DND-41 (cell line): ENCODE measurements at regions not wholly inside any gene's neighbourhood (a gene's known extent, or its start where the extent isn't known, plus 50 kb on each side); places are given as distances from the start of the nearest gene placed in this dataset.
"Not testable (repeated sequence)": the region's sequence is repeated elsewhere in the genome, so short reads cannot be mapped to it uniquely, and the experiment has no call there.

Experiments
- EZH2 ChIP-seq: IDR thresholded peaks from 3 replicates; pipeline ENCODE4 v1.6.1; 2012; ENCODE audit warnings: borderline replicate concordance, low read depth, mild to moderate bottlenecking, moderate library complexity, low read length, inconsistent platforms; ENCODE audit not compliant: severe bottlenecking
- TF ChIP-seq, protein P1 (sequence below): IDR thresholded peaks from 2 replicates; pipeline ENCODE4 v1.5.1; 2012; ENCODE audit warnings: borderline replicate concordance, low read length, moderate library complexity, mild to moderate bottlenecking; ENCODE audit not compliant: poor library complexity, severe bottlenecking; ENCODE audit errors: extremely low read depth

DNA sequence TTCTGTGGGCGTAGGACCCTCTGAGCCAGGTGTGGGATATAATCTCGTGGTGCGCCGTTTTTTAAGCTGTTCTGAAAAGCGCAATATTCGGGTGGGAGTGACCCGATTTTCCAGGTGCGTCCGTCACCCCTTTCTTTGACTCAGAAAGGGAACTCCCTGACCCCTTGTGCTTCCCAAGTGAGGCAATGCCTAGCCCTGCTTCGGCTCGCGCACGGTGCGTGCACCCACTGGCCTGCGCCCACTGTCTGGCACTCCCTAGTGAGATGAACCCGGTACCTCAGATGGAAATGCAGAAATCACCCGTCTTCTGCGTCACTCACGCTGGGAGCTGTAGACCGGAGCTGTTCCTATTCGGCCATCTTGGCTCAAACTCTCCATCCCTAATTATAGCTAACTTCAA is 82.9 kb downstream of the GASK1B start:
- TF ChIP-seq, protein P1, sequence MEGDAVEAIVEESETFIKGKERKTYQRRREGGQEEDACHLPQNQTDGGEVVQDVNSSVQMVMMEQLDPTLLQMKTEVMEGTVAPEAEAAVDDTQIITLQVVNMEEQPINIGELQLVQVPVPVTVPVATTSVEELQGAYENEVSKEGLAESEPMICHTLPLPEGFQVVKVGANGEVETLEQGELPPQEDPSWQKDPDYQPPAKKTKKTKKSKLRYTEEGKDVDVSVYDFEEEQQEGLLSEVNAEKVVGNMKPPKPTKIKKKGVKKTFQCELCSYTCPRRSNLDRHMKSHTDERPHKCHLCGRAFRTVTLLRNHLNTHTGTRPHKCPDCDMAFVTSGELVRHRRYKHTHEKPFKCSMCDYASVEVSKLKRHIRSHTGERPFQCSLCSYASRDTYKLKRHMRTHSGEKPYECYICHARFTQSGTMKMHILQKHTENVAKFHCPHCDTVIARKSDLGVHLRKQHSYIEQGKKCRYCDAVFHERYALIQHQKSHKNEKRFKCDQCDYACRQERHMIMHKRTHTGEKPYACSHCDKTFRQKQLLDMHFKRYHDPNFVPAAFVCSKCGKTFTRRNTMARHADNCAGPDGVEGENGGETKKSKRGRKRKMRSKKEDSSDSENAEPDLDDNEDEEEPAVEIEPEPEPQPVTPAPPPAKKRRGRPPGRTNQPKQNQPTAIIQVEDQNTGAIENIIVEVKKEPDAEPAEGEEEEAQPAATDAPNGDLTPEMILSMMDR, result not testable (repeated sequence)
- not testable (repeated sequence) for TF ChIP-seq EZH2
